GM23248 (cell line): ENCODE measurements at regions not wholly inside any gene's neighbourhood (a gene's known extent, or its start where the extent isn't known, plus 50 kb on each side); places are given as distances from the start of the nearest gene placed in this dataset.

Source experiments
- DNase-seq: peaks from one replicate; pipeline ENCODE4 v3.0.0-alpha.2; 2015
- H2AFZ ChIP-seq: fragments of 200-600 bp; sonication (generic); 2 replicates; pipeline ENCODE4 v1.6.1; 2016; ENCODE audit warnings: antibody characterized with exemption
- H3F3A ChIP-seq: fragments of 200-600 bp; sonication (generic); 2 replicates; pipeline ENCODE4 v1.6.1; 2016; ENCODE audit warnings: mild to moderate bottlenecking, antibody characterized with exemption, mixed run types; ENCODE audit not compliant: insufficient read depth
- H3K27ac ChIP-seq: fragments of 200-600 bp; sonication (generic); 2 replicates; pipeline ENCODE4 v1.5.1; 2016; ENCODE audit warnings: mild to moderate bottlenecking
- H3K27me3 ChIP-seq: fragments of 200-600 bp; sonication (generic); replicated peaks from 2 replicates; pipeline ENCODE4 v1.6.1; 2016; ENCODE audit warnings: mild to moderate bottlenecking; ENCODE audit not compliant: insufficient read depth
- H3K36me3 ChIP-seq: fragments of 200-600 bp; sonication (generic); 2 replicates; pipeline ENCODE4 v1.6.1; 2016; ENCODE audit warnings: low read depth, mild to moderate bottlenecking
- H3K4me1 ChIP-seq: fragments of 200-600 bp; sonication (generic); 2 replicates; pipeline ENCODE4 v1.6.1; 2016; ENCODE audit warnings: mild to moderate bottlenecking; ENCODE audit not compliant: insufficient read depth
- H3K4me2 ChIP-seq: fragments of 200-600 bp; sonication (generic); one replicate; pipeline ENCODE4 v1.6.1; 2016; ENCODE audit warnings: mild to moderate bottlenecking; ENCODE audit not compliant: unreplicated experiment
- H3K4me3 ChIP-seq: fragments of 200-600 bp; sonication (generic); 2 replicates; pipeline ENCODE4 v1.5.1; 2016; ENCODE audit warnings: mild to moderate bottlenecking
- H3K79me2 ChIP-seq: fragments of 200-600 bp; sonication (generic); 2 replicates; pipeline ENCODE4 v1.6.1; 2016; ENCODE audit warnings: mild to moderate bottlenecking; ENCODE audit not compliant: insufficient read depth
- H3K9ac ChIP-seq: fragments of 200-600 bp; sonication (generic); 2 replicates; pipeline ENCODE4 v1.6.1; 2016; ENCODE audit warnings: mild to moderate bottlenecking
- H3K9me2 ChIP-seq: fragments of 200-600 bp; sonication (generic); 2 replicates; pipeline ENCODE4 v1.6.1; 2016; ENCODE audit warnings: mixed run types, mild to moderate bottlenecking, moderate library complexity; ENCODE audit not compliant: insufficient read depth
- H3K9me3 ChIP-seq: fragments of 200-600 bp; sonication (generic); one replicate; pipeline ENCODE4 v1.6.1; 2017; ENCODE audit warnings: low read depth
- H4K20me1 ChIP-seq: fragments of 200-600 bp; sonication (generic); 2 replicates; pipeline ENCODE4 v1.6.0; 2016; ENCODE audit not compliant: insufficient read depth
- EZH2 ChIP-seq: fragments of 200-600 bp; sonication (generic); IDR thresholded peaks from 2 replicates; pipeline ENCODE4 v1.6.1; 2018; ENCODE audit warnings: antibody characterized with exemption, mild to moderate bottlenecking; ENCODE audit not compliant: insufficient read depth, poor library complexity, severe bottlenecking
- EZH2phosphoT487 ChIP-seq: fragments of 200-600 bp; sonication (generic); IDR thresholded peaks from 2 replicates; pipeline ENCODE4 v1.6.1; 2018; ENCODE audit warnings: antibody characterized with exemption, moderate library complexity, mild to moderate bottlenecking, low read depth; ENCODE audit not compliant: insufficient read depth
- WGBS, 2 experiments: methylation state at CpG; one replicate each; pipeline ENCODE4 v1.1.6; 2015 to 2017; ENCODE audit warnings: low lambda C conversion rate in 2 of 2, low coverage in 1 of 2; ENCODE audit errors: missing lambda C conversion rate in 2 of 2; 5-methylcytosine and 5-hydroxymethylcytosine counted together
- in situ Hi-C: fragments of 300-500 bp; cut with MboI; formaldehyde crosslinking; loops from 2 replicates; pipeline ENCODE4 v1.15.0; 2020

GRCh38 chr13:33757713-33758112 is 60.2 kb upstream of the RFC3 start:
- no peaks in the 10 kb centered on the region for H3K9me3 ChIP-seq
- WGBS, 2 experiments = 65 to 66% methylated on average over 2 of the region's 2 CpGs
- 0 out of 2 replicates have a peak, but pooled peaks cover under 1% of the 10 kb centered on the region for H3K4me1 ChIP-seq
- no peaks in the 10 kb centered on the region for H4K20me1 ChIP-seq
- no peak overlapping the region for H3K4me2 ChIP-seq
- H3K36me3 ChIP-seq = no peaks in the 10 kb centered on the region
- H3K4me3 ChIP-seq = no peak overlapping the region
- 0 out of 2 replicates have a peak, but pooled peaks cover 1% of the 10 kb centered on the region for H3F3A ChIP-seq
- H3K79me2 ChIP-seq = no peaks in the 10 kb centered on the region
- H3K9me2 ChIP-seq = no peaks in the 10 kb centered on the region
- no peak overlapping the region for H3K9ac ChIP-seq
- in situ Hi-C loops = no loop called here
- DNase-seq = no peak
- no peak for TF ChIP-seq EZH2
- TF ChIP-seq EZH2phosphoT487 = no peak
- no peak overlapping the region for H3K27ac ChIP-seq
- no peak overlapping the region for H2AFZ ChIP-seq
- peaks cover 19% of the 10 kb centered on the region; the same call in 1 of the 2 replicates for H3K27me3 ChIP-seq

- TF ChIP-seq EZH2phosphoT487 (no peak), EZH2 (no peak)
- H3K36me3 ChIP-seq = no peaks in the 10 kb centered on the region
These were observed 59.8 kb upstream of the RFC3 start for GRCh38 chr13:33758113-33758512.

GRCh38 chr13:33761740-33762139 is 56.2 kb upstream of the RFC3 start:
- Histone ChIP-seq H3F3A (0 out of 2 replicates have a peak, but pooled peaks cover 7% of the 10 kb centered on the region), H3K36me3 (no peaks in the 10 kb centered on the region), H3K4me2 (no peak overlapping the region), H3K27ac (no peak overlapping the region), H3K9me3 (no peaks in the 10 kb centered on the region), H3K9me2 (no peaks in the 10 kb centered on the region), H3K9ac (no peak overlapping the region), H3K27me3 (no peaks in the 10 kb centered on the region), H2AFZ (no peak overlapping the region), H3K79me2 (no peaks in the 10 kb centered on the region), H3K4me3 (no peak overlapping the region), H4K20me1 (no peaks in the 10 kb centered on the region), H3K4me1 (0 out of 2 replicates have a peak, but pooled peaks cover 8% of the 10 kb centered on the region)
- WGBS, 2 experiments = 38 to 44% methylated on average over 6 of the region's 6 CpGs
- DNase-seq = peak; percentile 9
- no peak for TF ChIP-seq EZH2
- no peak for TF ChIP-seq EZH2phosphoT487
- in situ Hi-C loops = no loop called here

More at GRCh38 chr13:33758113-33758512, 59.8 kb upstream of the RFC3 start:
- H2AFZ ChIP-seq = no peak overlapping the region
- H3K27ac ChIP-seq = no peak overlapping the region
- H3K9me3 ChIP-seq = no peaks in the 10 kb centered on the region
- no peaks in the 10 kb centered on the region for H3K9me2 ChIP-seq
- DNase-seq = no peak
- no peak overlapping the region for H3K9ac ChIP-seq
- in situ Hi-C loops = no loop called here
- peaks cover 18% of the 10 kb centered on the region; the same call in 1 of the 2 replicates for H3K27me3 ChIP-seq
- H3K79me2 ChIP-seq = no peaks in the 10 kb centered on the region
- no peaks in the 10 kb centered on the region for H4K20me1 ChIP-seq
- no peak overlapping the region for H3K4me2 ChIP-seq
- H3K4me1 ChIP-seq = 0 out of 2 replicates have a peak, but pooled peaks cover 5% of the 10 kb centered on the region
- 0 out of 2 replicates have a peak, but pooled peaks cover 5% of the 10 kb centered on the region for H3F3A ChIP-seq
- H3K4me3 ChIP-seq = no peak overlapping the region

GRCh38 chr13:33763021-33763420 is 54.9 kb upstream of the RFC3 start:
- no peak overlapping the region for H3K4me2 ChIP-seq
- H3K27me3 ChIP-seq = no peaks in the 10 kb centered on the region
- WGBS, 2 experiments = 62 to 69% methylated on average over 2 of the region's 2 CpGs
- TF ChIP-seq EZH2 = no peak
- TF ChIP-seq EZH2phosphoT487 = no peak
- 0 out of 2 replicates have a peak, but pooled peaks cover 8% of the 10 kb centered on the region for H3K4me1 ChIP-seq
- 0 out of 2 replicates have a peak, but pooled peaks cover 7% of the 10 kb centered on the region for H3F3A ChIP-seq
- no peak overlapping the region for H3K27ac ChIP-seq
- DNase-seq = peak; percentile 48
- in situ Hi-C loops = no loop called here
- no peaks in the 10 kb centered on the region for H3K9me2 ChIP-seq
- no peaks in the 10 kb centered on the region for H3K36me3 ChIP-seq
- H3K9ac ChIP-seq = no peak overlapping the region
- H2AFZ ChIP-seq = no peak overlapping the region
- H3K79me2 ChIP-seq = no peaks in the 10 kb centered on the region
- H3K9me3 ChIP-seq = no peaks in the 10 kb centered on the region
- H3K4me3 ChIP-seq = no peak overlapping the region
- H4K20me1 ChIP-seq = no peaks in the 10 kb centered on the region

- no peaks in the 10 kb centered on the region for H3K9me3 ChIP-seq
- TF ChIP-seq EZH2phosphoT487 (no peak), EZH2 (no peak)
These were observed 53.2 kb upstream of the RFC3 start for GRCh38 chr13:33764716-33765115.

More at GRCh38 chr13:33764716-33765115, 53.2 kb upstream of the RFC3 start:
- DNase-seq = no peak
- Histone ChIP-seq H2AFZ (no peak overlapping the region), H3K4me2 (no peak overlapping the region), H3F3A (0 out of 2 replicates have a peak, but pooled peaks cover 7% of the 10 kb centered on the region), H3K79me2 (no peaks in the 10 kb centered on the region), H3K27me3 (no peaks in the 10 kb centered on the region), H3K27ac (no peak overlapping the region), H3K9ac (no peak overlapping the region), H3K36me3 (no peaks in the 10 kb centered on the region), H3K9me2 (no peaks in the 10 kb centered on the region), H3K4me1 (0 out of 2 replicates have a peak, but pooled peaks cover 8% of the 10 kb centered on the region), H3K4me3 (no peak overlapping the region), H4K20me1 (no peaks in the 10 kb centered on the region)
- WGBS, 2 experiments = 45 to 52% methylated on average over 3 of the region's 3 CpGs
- in situ Hi-C loops = no loop called here
